ENCODE measurements at regions not wholly inside any gene's neighbourhood (a gene's known extent, or its start where the extent isn't known, plus 50 kb on each side); places are given as distances from the start of the nearest gene placed in this dataset.

- DNase-seq (ENCODE audit: extremely low read depth, low read depth, low spot score): no peak
Measured at GRCh38 chr3:167188592-167188991, 191.5 kb downstream of the ZBBX start.

- no peak for DNase-seq (ENCODE audit: extremely low read depth, low read depth, low spot score)
Measured at GRCh38 chr3:167187221-167187620, 192.9 kb downstream of the ZBBX start.

GRCh38 chr3:167184511-167184910 is 195.6 kb downstream of the ZBBX start:
- no peak for DNase-seq (ENCODE audit: extremely low read depth, low read depth, low spot score)

GRCh38 chr3:167172377-167172776 is 207.7 kb downstream of the ZBBX start:
- DNase-seq (ENCODE audit: extremely low read depth, low read depth, low spot score): no peak

GRCh38 chr3:167167491-167167890 is 212.6 kb downstream of the ZBBX start:
- DNase-seq (ENCODE audit: extremely low read depth, low read depth, low spot score): no peak

- no peak for DNase-seq (ENCODE audit: extremely low read depth, low read depth, low spot score)
Measured at GRCh38 chr3:167166594-167167253, 213.4 kb downstream of the ZBBX start.

- no peak for DNase-seq (ENCODE audit: extremely low read depth, low read depth, low spot score)
Measured at GRCh38 chr3:167166012-167166411, 214.1 kb downstream of the ZBBX start.

- DNase-seq (ENCODE audit: extremely low read depth, low read depth, low spot score): no peak
Measured at GRCh38 chr3:167163580-167163979, 216.5 kb downstream of the ZBBX start.

- DNase-seq (ENCODE audit: extremely low read depth, low read depth, low spot score): no peak
Measured at GRCh38 chr3:167162083-167162482, 218.0 kb downstream of the ZBBX start.

GRCh38 chr3:167160781-167161180 is 219.3 kb downstream of the ZBBX start:
- DNase-seq (ENCODE audit: extremely low read depth, low read depth, low spot score): no peak

- DNase-seq (ENCODE audit: extremely low read depth, low read depth, low spot score): no peak
Measured at GRCh38 chr3:167151636-167152035, 228.5 kb downstream of the ZBBX start.

GRCh38 chr3:167148136-167148535 is 232.0 kb downstream of the ZBBX start:
- DNase-seq (ENCODE audit: extremely low read depth, low read depth, low spot score): no peak

- no peak for DNase-seq (ENCODE audit: extremely low read depth, low read depth, low spot score)
Measured at GRCh38 chr3:167146911-167147310, 233.2 kb downstream of the ZBBX start.

GRCh38 chr3:167125612-167126407 is 254.3 kb downstream of the ZBBX start:
- DNase-seq (ENCODE audit: extremely low read depth, low read depth, low spot score): no peak

- DNase-seq (ENCODE audit: extremely low read depth, low read depth, low spot score): no peak
Measured at GRCh38 chr3:167120828-167121227, 259.3 kb downstream of the ZBBX start.

GRCh38 chr3:167116120-167116922 is 263.8 kb downstream of the ZBBX start:
- DNase-seq (ENCODE audit: extremely low read depth, low read depth, low spot score): no peak

- no peak for DNase-seq (ENCODE audit: extremely low read depth, low read depth, low spot score)
Measured at GRCh38 chr3:167115331-167115934, 264.7 kb downstream of the ZBBX start.

- DNase-seq (ENCODE audit: extremely low read depth, low read depth, low spot score): no peak
Measured at GRCh38 chr3:167114619-167115018, 265.5 kb downstream of the ZBBX start.

GRCh38 chr3:167113035-167113830 is 266.9 kb downstream of the ZBBX start:
- DNase-seq (ENCODE audit: extremely low read depth, low read depth, low spot score): no peak

GRCh38 chr3:167110901-167111300 is 269.2 kb downstream of the ZBBX start:
- DNase-seq (ENCODE audit: extremely low read depth, low read depth, low spot score): no peak

All from glomerular endothelial cell (primary cell).